CMK (cell line): ENCODE measurements at regions not wholly inside any gene's neighbourhood (a gene's known extent, or its start where the extent isn't known, plus 50 kb on each side); places are given as distances from the start of the nearest gene placed in this dataset.

Experiments used
- DNase-seq: peaks from one replicate; pipeline ENCODE4 v3.0.0-alpha.2; 2010; ENCODE audit warnings: low read depth

DNA sequence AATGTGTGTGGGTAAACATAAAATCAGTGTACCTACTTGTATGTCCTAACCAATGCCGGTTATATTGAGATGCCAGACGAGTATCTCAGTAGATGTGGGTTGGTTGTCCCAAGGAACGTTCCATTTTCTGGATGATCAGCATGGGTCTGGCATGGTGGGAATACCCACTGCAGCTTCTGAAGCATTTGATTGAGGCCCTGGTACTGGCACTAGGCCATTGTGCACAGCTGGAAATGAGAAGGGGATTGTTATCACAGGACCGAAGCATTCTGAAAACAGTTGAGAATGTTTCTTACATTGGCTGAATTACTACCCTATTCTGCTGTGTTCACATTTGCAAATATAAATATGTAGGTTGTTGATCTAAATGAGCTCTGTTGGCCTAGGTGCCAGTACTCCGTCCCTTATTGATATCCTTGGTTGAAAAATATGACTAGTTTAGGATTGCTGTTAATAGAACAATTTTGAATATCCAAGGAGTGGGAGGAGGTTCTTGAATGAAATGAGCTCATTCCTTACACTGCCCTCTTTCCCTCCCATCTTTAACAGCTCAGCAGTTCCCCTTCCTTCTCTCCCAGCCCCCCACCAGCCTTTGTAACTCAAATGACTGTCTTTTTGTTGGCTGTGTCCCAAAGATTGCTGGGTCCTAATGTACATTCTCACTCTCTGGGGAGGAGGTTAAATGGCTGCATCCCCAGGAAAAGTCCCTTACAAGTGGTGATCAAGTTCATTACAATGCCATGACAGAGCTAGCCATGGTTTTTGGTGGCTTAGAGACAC is 293.3 kb upstream of the TPM1 start:
- no peak for DNase-seq

DNA sequence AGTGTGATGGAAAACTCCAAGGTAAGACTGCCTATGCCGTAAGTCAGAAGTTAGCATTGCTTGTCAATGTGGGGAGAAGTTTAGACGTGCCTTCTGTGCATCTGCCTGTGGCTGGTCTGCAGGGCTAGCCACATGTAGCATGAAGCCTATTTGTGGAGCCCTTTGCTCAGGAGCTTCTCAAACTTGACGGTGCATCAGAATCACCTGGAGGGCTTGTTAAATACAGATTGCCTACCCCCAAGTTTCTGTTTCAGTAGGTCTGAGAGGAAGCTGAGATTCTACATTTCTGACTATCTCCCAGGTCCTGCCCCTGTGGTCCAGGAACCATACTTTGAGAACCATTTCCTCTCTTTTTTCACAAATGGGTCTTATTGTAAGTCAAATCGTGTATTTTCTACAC is 292.1 kb upstream of the TPM1 start:
- DNase-seq, result no peak

DNA sequence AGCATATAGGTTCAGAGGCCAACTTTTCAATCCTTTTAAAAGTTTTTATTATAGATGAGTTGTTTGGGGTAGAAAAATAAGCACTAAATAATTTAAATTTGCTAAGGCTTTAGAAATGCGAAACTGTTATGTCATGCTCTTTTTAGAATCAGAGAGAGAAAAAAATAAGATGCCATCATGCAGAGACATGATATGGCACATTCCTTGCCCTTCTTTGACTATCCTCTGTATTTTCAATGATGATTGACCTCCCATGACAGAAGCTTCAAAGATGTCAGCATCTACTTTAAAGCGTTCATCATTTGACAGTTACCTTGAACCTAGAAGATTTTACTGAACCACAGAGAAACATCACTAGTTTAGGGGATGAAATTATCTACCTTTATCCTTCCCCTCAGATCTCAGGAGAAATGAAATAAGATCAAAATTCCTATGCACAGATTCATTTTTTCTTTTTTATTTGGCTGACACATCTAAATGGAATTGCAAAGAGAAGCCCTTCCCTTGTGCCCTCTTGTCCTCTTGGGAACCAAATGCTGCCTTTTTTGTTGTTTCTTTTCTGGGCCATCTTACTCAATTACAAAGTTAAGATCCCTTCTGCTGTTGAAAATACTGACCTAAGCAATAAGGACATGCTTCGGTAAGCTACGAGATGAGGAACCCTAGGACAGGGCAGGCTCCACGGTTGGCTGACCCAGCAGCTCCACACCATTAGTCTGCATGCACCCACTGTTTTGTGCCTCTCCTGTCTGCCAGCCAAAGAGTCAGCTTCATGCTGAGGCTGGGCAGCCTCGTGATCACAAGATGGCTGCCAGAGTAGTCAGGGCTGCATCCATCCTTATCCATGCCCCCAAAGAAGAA is 289.7 kb upstream of the TPM1 start:
- DNase-seq, result no peak

DNA sequence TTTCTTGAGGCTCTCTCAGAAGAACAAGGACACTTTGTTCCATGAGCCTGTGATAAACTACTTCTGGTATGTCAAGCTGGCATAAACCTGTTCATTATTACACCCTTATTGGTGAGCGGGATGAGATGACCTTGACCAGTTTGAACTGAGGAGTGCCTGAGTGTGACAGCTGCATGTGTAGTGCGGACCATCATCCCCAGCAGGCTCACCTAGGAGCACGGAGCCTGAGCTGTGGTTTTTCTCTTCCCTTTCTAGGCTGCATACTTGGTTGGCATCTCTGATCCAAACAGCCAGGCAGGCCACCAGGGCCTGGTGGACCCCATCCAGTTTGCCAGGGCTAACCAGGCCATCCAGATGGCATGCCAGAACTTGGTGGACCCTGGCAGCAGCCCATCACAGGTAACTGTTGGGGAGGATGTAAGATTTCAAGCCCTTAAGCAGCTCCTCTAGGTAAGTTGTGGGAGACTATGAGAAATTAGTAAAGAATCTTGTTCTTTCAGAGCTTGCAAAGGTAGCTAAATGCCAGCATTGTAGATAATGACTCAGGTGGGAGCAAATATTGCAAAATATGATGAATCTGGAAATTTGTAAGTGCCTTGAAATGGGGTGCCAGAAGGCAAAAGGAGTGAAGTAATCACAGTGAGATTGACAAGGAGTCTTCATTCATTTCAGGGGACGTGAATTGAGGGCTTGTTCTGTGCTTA is 288.9 kb upstream of the TPM1 start:
- DNase-seq, result no peak

DNA sequence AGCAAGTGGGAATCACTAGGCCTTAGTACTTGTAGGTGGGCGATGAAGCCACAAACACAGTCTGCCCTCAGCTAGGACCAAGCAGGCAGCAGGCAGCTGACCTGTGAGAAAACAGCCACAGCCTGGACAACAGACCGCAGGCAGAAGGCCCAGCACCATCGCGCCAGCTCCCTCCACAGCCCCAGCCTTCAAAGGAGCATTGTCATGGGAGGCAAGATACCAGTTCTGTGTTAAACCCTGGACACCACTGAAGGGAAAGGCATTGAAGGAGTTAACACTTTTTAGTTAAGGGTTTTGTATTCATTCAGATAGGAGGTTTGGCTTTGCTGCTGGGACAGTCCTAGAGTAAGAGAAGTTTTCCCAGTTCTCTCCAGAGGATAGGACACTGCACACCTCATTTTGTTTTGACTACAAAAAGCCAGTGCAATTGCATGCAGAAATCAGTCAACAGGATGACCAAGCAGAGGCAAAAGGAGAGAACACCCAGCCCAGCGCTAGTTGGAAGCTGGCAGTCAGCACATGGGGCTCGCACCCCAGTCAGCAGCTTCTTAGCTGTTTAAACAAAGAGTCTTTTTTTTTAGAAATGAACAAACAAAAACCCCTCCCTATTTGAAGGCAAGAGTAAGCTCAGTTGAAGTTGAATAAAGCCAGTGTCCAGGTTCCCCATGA is 286.1 kb upstream of the TPM1 start:
- DNase-seq, result no peak

DNA sequence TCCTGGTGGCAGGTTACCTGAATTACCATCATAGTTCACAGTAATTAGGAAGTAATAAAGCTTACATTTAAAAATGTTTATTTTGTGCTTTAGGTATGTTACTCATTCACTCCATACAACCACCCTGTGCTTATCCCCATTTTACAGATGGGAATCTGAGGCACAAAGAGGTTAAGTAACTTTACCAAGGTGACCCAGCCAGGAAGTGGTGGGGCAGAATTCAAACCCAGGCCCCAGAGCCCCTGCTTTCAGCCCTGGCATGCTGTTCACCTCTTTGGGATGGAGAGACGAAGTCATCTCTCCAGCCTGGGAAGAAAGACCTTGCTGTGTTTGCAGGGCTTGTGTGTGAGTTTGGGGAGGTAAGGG is 285.6 kb upstream of the TPM1 start:
- DNase-seq, result no peak

DNA sequence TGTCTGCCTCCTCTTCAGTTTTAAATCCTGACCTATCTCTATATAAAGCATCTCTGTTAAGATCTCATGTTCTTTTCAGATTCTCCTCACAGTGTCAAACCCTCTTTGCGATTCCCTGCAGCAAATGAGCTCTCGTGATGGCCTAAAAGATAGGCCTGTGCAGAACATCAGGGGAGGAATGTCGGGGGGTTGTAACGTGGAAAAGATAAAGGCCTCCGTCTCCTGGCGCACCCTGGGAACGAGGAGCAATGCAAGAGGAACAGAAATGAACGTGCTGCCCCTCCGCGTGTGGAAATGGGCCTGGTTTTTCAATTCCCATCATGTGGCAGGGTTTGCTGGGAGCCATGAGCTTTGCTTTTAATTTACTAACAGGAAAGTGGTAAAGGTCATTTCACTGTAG is 285.0 kb upstream of the TPM1 start:
- DNase-seq, result no peak

DNA sequence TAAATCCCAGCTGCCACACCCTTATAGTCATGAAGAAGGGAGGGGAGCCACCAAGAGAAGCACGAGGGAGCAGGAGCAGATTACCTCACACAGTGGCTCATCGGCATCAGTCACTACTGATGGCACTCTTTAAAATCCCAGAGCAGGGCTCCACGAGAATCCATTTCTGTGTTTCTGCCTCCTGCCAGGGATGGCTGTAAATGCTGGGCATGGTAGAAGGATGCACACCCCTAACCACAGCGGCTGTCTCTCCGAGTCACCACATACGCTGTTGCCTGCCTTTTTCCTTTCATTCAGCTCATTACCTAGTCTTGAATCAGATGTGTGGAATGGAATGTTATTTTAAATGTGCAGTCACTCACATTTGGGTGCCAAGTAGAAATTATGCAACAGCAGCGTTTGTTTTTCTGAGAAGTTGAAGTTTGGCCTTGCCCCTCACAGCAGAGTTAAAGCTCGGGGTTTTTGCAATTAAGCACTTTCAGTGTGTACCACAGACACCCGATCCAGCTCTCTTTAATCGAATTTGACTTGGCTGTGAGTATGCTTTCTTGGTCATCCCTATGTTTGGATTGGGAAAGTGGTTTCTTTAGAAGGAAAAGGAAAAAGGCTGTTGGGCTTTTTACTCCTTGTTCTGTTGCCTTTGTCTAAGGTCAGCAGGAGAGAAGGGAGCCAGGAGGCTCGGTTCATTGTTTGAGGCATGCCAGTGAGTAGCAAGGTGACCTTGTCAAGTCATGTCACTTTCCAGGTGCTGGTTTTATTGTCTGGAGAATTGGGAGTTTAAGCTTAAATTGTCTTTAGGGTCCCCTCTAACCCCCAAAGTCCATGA is 284.2 kb upstream of the TPM1 start:
- no peak for DNase-seq

DNA sequence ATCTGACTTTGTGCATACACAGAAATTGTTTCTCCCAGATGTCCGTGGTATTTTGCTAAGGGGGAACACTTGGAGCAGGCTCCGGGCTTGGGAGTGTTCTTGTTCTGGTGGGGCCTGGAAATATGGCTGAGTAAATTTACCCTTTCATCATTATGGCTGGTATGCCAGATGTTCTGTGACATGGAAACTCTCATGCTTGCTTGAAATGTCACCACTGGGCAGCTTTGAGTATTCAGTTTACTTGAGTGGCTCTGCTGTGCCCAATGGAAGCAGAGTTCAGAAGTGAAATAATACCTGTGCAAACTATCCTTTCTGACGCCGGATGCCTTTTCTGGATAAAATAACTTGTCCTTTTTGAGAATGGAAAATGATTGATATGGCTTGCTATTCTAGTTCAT is 283.6 kb upstream of the TPM1 start:
- DNase-seq, result no peak

DNA sequence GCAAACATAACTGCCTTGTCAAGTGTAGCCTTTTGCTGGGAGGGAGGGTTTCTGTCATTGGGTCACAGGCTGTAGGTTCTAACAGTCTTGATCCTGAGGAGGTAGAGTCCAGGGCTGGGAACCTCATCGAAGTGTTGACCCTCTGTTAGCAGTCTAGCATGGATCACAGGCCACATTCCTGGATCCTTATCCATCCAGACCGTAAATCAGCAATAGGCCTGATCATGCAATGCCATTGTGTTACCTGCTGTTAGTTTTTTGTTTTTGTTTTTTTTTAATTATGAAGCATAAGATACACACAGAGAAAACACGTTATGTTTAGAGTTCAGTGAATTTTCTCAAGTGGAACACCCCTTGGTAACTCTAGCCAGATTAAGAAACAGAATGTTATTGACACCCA is 282.0 kb upstream of the TPM1 start:
- DNase-seq, result no peak

DNA sequence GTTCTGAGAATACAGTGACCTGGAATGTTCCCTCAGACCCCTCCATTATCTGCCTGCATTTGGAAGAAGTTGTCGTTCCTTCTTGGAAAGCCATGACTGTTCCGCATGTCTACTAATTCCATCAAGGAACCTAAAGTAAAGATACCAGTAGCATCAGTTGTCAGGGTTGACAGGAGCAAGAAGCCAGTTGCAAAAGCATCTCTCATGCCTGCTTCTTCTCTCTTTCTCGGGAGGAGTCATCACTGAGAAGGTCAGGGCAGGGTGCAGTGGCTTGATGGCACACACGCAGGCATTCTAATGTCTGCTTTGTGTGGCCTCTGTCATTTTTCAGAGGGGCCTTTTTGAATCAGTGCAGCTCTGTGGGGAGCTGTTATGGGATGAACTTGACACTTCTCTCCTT is 276.6 kb upstream of the TPM1 start:
- no peak for DNase-seq

DNA sequence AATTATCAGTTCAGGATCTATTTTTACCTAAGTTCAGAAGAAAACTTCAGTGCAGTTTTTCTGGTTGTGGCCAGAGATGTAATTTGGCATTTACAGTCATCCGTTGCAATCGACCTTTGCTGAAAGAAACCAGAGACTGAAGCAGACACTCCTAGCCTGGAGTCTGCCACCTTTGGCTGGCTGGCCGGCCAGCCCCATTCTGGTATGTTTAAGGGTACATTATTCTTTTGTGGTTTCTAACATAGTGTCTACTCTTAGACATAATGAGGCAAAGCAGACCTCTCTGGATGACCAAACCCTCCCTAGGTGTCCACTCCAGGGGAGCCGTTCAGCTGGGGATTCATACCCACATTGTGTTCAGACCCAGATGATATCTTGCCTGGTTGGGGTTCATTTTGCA is 275.9 kb upstream of the TPM1 start:
- DNase-seq, result no peak

DNA sequence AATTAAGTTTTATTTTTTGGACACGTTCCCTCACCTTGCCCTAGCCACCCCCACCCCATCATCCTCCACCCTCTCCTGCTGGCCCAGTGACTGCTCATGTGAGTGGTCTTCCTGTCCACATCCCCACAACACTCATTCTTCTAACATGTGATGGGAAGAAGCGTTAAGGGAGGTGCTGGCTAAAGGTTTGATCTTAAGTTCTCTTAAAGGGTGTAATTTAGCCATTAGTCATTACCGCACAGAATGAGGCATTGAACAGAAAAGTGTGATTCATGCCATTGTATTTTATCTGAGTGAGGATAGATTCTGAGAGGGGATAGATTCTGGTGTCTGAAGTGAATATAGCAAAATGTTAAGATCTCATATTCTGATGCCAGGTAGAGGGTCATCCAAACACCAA is 272.9 kb upstream of the TPM1 start:
- no peak for DNase-seq

DNA sequence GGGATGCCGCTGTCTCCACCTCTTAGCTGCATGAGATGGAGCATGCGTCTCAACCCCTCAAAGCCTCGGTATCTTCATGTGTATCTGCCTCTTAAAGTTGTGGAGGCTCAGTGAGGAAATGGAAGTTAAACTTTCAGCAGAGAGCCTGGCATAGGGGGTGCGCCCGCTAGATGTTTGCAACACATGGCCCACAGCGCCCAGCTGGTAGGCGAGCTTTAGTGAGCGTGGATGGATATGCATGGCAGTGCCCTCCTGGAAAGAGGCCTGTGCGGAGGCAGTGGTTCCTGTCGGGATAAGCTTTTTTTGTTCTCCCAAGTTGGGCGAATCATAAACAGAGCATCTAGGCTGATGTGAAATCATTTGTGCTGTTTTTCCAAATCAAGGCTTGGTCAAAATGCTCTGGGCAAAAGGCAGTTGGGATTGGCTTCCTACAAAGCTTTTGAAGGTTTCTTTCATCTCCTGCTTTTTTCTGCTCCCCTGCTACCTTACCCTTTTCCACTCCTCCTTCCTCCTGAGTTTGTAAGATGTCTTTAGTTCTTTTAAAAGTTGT is 272.4 kb upstream of the TPM1 start:
- no peak for DNase-seq

DNA sequence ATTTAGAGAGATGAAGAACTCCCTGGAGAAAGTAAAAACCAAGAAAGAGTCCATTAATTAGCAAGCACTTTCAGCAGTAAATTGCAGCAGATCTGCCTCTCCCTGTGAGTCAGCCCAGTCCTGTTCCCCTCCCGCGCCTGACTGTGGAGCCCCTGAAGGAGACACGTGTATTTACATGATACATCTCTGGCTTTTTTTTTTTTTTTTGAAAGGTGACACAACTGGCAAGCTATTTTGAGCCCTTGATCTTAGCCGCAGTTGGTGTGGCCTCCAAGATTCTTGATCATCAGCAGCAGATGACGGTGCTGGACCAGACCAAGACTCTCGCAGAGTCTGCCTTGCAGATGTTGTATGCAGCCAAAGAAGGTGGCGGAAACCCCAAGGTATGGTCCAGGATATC is 271.8 kb upstream of the TPM1 start:
- no peak for DNase-seq

DNA sequence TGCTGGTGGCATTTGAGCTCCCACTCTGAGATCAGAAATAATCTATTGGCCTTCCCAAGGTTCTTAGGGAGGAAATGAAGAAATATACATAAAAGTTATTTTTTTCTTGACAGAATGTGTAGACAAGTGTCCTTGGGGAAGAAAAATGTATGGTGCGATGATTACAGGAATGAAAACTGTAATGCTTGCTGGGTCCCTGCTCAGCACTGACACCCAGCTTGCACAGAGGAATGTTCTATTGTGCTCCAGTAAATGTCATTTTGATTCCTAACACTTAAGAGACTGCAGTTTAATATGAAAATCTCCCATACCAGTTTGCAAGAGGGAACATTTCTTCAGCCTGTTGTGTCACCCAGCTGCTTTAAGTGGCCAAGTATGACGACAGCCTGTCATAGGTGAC is 271.3 kb upstream of the TPM1 start:
- no peak for DNase-seq

DNA sequence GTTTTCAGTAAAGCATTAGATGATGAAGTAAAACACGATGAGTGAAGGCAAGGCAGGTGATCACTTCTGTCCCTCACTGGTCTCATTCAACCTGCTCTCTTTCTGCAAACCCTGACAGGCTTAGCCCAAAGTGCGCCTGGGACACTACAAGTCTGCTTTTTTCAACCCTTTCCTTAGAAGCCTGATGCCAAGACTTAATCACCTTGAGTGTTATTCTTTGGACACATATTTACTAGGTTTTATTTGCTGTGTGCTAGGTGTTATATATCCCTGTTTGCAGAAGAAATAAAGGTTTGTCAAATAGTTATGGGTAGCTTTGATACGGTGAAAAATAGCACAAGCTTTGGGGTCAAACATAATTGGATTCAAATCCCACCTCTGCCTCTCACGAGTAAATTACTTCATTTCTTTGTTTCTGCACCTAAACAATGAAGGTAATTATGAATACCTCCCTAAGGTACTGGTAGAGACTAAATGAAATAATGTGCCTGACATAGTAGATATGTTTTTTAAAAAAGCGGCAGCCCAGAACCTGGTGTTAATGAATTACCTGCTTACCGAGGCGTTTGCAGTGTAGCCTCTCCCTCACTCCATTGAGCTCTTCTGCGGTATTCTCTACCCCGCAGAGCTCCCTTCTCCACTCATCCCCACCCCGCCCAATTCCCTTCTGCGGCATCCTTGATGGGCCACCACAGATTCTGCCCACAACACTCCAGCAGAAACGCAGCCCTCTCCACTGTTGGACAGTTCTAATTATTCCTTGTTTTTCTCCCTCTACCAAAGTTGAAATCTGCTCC is 269.0 kb upstream of the TPM1 start:
- DNase-seq, result no peak

DNA sequence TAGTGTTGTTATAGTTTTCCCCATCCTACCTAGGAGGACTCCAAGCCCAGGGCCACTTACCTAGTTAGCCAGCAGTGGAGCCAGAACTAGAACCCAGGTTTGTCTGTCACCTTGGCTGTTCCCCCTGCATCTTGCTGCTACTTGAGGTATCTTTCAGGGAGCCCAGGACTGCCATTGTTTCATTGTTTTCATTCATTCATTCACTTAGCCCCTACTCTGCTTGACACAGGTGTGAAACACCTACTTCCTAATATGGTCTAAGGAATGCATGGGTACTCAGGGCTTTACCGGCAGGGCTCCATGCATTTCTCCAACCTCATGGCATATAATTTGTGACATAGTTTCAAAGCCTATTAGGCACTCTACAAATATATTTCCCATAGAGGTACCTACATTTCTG is 266.6 kb upstream of the TPM1 start:
- DNase-seq, result no peak

DNA sequence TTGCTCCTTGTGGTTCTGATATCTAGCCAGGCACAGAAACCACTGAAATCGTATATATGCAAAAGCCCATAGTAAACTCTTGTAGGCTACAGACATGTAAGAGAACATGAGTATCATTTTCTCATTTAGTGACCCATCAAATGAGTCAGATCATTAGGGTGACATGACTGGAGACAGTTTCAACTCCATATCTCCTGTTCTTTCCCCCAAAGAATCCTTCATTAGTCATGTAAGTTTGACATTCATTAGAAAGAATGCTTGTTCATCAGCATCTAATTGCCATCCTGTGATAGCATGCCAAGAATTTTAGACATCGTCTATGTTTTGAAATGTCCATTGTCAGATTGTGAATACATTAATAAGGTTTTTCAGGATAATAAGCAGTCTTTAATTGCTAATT is 264.9 kb upstream of the TPM1 start:
- DNase-seq, result no peak

DNA sequence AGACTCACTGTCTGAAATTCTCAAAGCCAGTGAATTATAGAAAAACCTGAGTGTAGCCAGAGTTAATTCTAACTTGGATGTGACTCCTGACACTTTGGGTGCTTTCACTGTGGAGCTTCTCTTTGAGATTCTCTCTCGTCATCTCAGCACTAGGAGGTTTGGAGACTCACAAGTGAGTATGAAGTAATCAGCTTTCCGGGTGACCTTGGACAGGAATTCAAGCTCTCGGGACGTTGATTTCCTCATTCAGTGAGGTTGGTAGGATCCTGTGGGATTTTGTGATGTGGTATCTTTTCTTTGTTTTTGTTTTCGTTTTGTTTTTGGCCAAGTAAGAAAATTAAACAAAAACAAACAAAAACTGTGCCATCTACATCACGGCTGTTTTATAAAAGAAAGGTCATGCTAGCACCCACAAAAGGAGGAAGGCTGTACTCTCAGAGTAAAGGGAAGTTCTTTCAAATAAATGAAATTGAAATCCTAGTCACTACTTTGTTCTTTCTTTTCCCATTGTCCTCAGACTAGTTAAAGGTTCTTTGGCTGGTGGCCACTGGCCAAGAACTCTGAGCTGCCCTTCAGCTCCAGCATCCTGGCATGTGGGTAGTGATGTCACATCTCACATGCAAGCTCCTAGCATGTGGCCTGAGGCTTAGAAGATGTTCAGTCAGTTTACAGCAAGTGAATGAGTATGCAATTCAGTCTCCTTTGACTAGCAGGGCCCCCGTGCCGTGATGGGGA is 263.3 kb upstream of the TPM1 start:
- DNase-seq, result no peak
